SIG-M5 treated with dmso at 0.1 percent for 504 hours (cell line): ENCODE measurements at regions not wholly inside any gene's neighbourhood (a gene's known extent, or its start where the extent isn't known, plus 50 kb on each side); places are given as distances from the start of the nearest gene placed in this dataset.
A peak's percentile ranks its signal among the peaks of the same experiment; 100 is the strongest.
"Not testable (repeated sequence)": the region's sequence is repeated elsewhere in the genome, so short reads cannot be mapped to it uniquely, and the experiment has no call there.

Experiments
- DNase-seq: peaks from one replicate; lab custom pipeline; 2025; ENCODE audit not compliant: unreplicated experiment; lab: John Stamatoyannopoulos, UW

GRCh38 chr10:80945264-80945880 lies 407.7 kb downstream of the SH2D4B start:
- peak; percentile 17 for DNase-seq

GRCh38 chr10:80946073-80946472 lies 408.4 kb downstream of the SH2D4B start:
- DNase-seq: no peak

- no peak for DNase-seq
Observed at GRCh38 chr10:80946957-80947726, 409.4 kb downstream of the SH2D4B start.

GRCh38 chr10:80949785-80950184 lies 412.1 kb downstream of the SH2D4B start:
- no peak for DNase-seq

GRCh38 chr10:80952436-80952835 lies 414.7 kb downstream of the SH2D4B start:
- DNase-seq: no peak

DNA sequence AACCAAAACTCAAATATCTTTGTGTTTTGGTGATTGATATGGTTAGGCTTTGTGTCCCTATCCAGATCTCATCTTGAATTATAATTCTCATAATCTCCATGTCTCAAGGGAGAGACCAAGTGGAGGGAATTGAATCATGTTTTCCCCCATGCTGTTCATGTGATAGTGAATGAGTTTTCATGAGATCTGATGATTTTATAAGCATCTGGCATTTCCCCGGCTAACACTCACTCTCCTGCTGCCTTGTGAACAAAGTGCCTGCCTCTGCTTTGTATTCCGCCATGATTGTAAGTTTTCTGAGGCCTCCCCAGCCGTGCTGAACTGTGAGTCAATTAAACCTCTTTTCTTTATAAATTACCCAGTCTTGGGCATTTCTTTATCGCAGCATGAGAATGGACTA lies 419.5 kb downstream of the SH2D4B start:
- DNase-seq: no peak

GRCh38 chr10:80964179-80964578 lies 426.5 kb downstream of the SH2D4B start:
- DNase-seq: no peak

DNA sequence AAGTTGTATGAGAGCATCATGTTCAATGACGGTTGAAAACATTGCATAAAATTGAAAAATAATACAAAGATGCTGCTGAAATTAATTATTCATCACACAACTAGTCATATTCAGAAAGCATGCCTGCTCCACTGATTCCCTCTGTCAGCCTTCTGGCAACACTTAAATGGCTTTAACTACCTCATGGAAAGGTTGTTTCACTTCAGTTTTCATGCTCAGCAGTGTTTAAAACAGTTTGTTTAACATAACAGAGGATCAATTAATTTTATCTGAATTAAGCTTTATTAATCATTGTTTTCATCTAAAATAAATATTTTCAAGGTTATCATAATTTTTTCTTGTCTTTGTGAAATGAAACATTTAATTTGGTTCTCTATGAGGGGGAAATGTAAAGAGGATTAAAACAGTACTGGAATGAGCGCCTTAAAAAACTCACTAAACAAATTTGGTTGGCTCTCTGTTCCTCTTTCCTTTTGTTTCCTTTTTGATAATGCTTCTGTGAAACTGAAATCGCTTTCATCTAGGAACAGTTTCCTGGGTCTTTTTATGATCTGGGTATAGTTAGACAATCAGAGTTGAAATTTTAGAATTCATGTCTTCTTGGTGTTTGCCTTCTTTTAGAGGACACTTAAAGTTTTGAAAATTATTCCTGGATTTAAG lies 427.4 kb downstream of the SH2D4B start:
- DNase-seq: peak; percentile 13

GRCh38 chr10:80966326-80966986 lies 428.8 kb downstream of the SH2D4B start:
- DNase-seq: no peak

- DNase-seq: not testable (repeated sequence)
Observed at GRCh38 chr10:80967357-80967756, 429.7 kb downstream of the SH2D4B start.

DNA sequence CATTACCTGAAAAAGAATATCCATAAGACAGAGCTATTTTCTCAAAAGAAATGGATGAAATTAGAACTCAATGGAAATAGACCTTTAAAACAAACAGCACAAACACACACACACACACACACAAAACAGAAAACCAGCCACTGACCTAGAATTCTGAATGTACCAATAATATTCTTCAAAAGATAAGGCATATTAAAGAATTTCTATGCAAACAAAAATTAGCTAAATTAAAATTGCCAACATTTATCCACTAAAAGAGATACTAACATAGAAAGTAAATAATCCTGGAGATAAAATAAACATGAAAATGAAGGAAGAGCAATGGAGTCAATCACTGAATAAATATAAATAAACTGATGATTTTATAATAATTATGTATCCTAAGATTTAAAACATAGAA lies 431.2 kb downstream of the SH2D4B start:
- no peak for DNase-seq

- no peak for DNase-seq
Observed at GRCh38 chr10:80971461-80971860, 433.8 kb downstream of the SH2D4B start.

- no peak for DNase-seq
Observed at GRCh38 chr10:80976658-80977057, 439.0 kb downstream of the SH2D4B start.

DNA sequence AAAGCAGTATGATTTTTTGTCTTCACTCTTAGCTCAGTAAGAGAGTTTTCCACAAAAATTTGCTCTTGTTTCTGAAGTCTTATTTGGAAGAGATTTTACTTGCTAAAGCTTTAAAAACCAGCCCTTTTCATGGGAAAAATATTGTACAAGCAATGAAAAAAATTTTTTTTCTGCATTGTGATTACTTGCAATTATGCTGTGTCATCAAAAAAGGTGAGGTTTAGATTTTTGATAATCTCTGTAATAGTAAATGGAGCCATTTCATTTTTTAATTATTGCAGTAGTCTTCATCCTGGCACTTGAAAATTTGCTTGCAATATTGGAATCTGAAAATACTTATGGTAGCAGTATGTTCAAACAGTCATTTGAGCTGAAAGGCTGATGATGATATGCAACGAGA lies 447.4 kb downstream of the SH2D4B start:
- DNase-seq: no peak

GRCh38 chr10:80986596-80986995 lies 448.9 kb downstream of the SH2D4B start:
- no peak for DNase-seq

DNA sequence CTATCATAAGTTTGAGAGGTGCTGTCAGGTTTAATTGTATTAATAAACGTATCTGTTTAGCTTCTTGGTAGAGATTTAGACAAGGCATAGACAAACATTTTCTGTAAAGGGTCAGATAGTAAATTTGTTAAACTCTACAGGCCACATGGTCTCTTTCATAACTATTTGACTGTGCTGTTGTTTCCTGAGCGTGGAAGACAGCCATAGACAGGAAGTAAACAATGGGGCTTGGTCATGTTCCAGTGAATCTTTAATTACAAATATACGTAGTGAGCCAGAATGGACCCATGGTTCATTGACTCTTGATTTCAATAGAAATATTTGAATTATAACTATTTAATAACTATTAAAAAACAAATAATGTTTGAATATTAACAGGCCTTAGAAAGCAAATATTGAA lies 451.1 kb downstream of the SH2D4B start:
- DNase-seq: no peak

- no peak for DNase-seq
Observed at GRCh38 chr10:80996615-80997193, 459.0 kb downstream of the SH2D4B start.

DNA sequence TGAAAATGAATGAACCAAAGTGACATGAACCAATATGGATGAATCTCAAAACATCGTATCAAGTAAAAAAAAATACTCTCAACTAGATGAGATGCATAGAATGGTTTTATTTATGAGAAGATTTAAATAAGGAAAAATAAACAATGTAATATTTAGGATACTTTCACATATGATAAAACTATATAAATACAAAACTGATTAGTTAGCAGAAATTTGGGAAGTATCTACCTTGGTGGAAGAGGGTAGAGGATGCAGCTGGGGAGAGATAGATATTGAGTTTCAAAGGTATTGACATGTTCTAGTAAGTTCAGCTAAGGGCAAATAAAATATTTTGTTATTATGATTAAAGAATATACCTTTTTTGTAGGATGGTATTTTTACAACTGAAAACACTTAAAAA lies 463.1 kb downstream of the SH2D4B start:
- DNase-seq: no peak

DNA sequence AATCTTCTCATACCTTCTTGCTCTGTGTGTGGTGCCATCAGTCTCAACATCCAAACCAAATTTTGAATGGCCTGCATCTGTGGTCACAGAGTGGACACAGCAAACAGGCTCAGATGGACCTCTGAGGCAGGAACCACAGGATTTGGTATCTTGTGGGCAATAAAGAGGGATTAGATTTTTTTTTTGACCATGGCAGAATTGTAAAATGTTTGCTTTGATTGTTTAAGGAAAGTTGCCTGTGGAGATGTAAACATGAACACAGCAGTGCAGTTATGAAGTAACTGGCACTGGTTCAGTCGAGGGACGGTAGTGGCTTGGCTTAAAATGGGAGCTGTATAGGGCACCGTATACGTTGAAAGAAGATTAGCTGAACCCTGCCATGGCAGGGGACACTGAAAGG lies 464.7 kb downstream of the SH2D4B start:
- no peak for DNase-seq

DNA sequence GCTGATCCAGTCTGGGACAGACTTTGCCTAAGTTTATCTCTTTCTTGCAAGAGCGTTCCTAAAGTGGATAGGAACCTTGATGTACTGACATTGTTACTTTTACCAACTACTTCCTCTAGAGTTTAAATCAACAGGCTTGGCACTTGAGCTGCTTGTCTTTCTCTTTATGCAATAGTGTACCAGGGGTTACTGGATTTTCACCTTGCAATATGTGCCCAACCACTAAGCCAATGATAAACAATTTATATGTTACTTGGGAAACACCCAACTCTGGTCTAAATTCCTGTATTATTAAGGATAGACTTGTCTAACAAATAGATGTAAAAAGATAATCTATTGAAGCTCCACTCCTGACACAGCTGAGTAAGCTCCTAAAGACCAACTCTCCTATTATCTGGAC lies 470.2 kb downstream of the SH2D4B start:
- DNase-seq: no peak

GRCh38 chr10:81008726-81009125 lies 471.0 kb downstream of the SH2D4B start:
- no peak for DNase-seq
